ENCODE measurements at regions not wholly inside any gene's neighbourhood (a gene's known extent, or its start where the extent isn't known, plus 50 kb on each side); places are given as distances from the start of the nearest gene placed in this dataset.

DNA sequence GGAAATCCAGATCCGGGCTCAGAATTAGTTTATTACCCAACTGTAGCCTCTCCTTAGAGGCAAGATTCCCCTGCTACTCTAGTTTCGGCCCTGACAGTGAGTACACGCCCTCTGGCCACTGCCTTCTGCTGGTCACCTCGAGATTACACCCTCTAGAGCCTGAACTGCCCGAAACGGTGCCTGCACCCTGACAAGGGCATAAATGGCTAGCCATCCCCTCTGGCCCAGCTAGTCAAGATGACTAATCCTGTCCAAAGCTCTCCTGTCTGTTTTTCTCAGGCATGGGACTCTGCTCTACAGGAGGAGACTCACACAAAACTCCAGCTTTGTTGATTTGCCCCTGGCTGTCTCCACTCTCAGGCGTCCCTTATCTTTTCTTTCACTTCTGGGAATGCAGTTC lies 150.5 kb upstream of the UBE2E2 start:
- Mint-ChIP-seq H3K27me3 (ENCODE audit: insufficient read depth, unreplicated experiment) (no peaks in the 10 kb centered on the region), H3K9me3 (ENCODE audit: unreplicated experiment) (peaks cover 1% of the 10 kb centered on the region)
- BruUV-seq (replicated peaks): no TSS peak

DNA sequence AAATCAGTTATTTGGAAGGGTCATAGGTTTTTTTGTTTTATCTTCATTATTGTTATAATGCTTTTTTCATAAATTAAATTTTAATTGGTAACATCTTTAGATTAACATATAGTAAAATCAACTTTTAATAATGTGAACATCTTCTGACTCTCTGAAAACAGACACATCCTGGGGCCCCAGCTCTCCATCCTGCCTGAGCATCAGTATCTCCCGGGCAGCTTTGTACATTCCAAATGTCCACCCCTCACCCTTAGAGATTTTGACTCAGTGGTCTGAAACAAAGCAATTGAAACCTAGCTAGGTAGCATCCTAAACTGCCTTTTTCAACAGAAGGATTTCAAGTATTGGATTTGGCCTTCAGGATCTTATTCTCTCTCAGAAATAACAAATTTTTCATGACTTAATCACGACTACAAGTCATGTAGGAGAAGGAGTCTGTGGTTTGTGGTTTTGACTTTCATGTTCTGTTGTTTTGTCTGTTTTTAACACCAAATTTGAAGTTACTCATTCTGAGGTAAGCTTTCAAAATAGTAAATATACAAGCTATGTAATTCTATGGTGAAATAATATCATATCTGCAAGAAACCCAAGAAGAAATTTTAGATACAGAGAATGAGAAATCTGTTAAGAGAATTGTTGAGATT lies 147.3 kb upstream of the UBE2E2 start:
- BruUV-seq (replicated peaks): no TSS peak
- no peaks in the 10 kb centered on the region for H3K36me3 ChIP-seq (ENCODE audit: control insufficient read depth, insufficient read depth, low read length)
- intact Hi-C loops (cut with micrococcal nuclease; ENCODE audit: unreplicated experiment): no loop called here
- H3K9me3 Mint-ChIP-seq (ENCODE audit: unreplicated experiment): peaks cover 11% of the 10 kb centered on the region
- no peaks in the 10 kb centered on the region for H3K36me3 Mint-ChIP-seq (ENCODE audit: insufficient read depth, unreplicated experiment)
- H3K27ac Mint-ChIP-seq (ENCODE audit: unreplicated experiment): no peak overlapping the region
- POLR2A ChIA-PET: no interaction called here
- H3K4me3 ChIP-seq (ENCODE audit: low read depth, low read length): no peak overlapping the region
- H3K4me3 Mint-ChIP-seq (ENCODE audit: unreplicated experiment): no peak overlapping the region
- CTCF ChIA-PET: no interaction called here
- peaks cover 8% of the 10 kb centered on the region for H3K27me3 Mint-ChIP-seq (ENCODE audit: insufficient read depth, unreplicated experiment)
- H3K4me1 Mint-ChIP-seq (ENCODE audit: low read depth, unreplicated experiment): no peaks in the 10 kb centered on the region
- no peak for DNase-seq
- no peaks in the 10 kb centered on the region for H3K9me3 ChIP-seq
- no peaks in the 10 kb centered on the region for H3K27me3 ChIP-seq (replicated peaks; ENCODE audit: control insufficient read depth, insufficient read depth, low read length)
- H3K4me1 ChIP-seq: no peaks in the 10 kb centered on the region
- no peak for TF ChIP-seq CTCF (IDR thresholded peaks at IDR 0.05; ENCODE audit: insufficient read depth in 1 of 2, low read depth in 1 of 2, low read length in 1 of 2, severe bottlenecking in 1 of 2, unreplicated experiment in 1 of 2)

More for the DNA sequence above, 150.5 kb upstream of the UBE2E2 start:
- CTCF ChIA-PET: no interaction called here
- no peak overlapping the region for H3K27ac Mint-ChIP-seq (ENCODE audit: unreplicated experiment)
- Histone ChIP-seq H3K27me3 (replicated peaks; ENCODE audit: control insufficient read depth, insufficient read depth, low read length) (no peaks in the 10 kb centered on the region), H3K4me1 (no peaks in the 10 kb centered on the region), H3K4me3 (ENCODE audit: low read depth, low read length) (no peak overlapping the region), H3K9me3 (no peaks in the 10 kb centered on the region), H3K36me3 (ENCODE audit: control insufficient read depth, insufficient read depth, low read length) (no peaks in the 10 kb centered on the region)
- no peaks in the 10 kb centered on the region for H3K4me1 Mint-ChIP-seq (ENCODE audit: low read depth, unreplicated experiment)
- no peak for TF ChIP-seq CTCF (IDR thresholded peaks at IDR 0.05; ENCODE audit: insufficient read depth in 1 of 2, low read depth in 1 of 2, low read length in 1 of 2, severe bottlenecking in 1 of 2, unreplicated experiment in 1 of 2)
- DNase-seq: no peak
- POLR2A ChIA-PET: no interaction called here
- no peak overlapping the region for H3K4me3 Mint-ChIP-seq (ENCODE audit: unreplicated experiment)
- H3K36me3 Mint-ChIP-seq (ENCODE audit: insufficient read depth, unreplicated experiment): no peaks in the 10 kb centered on the region
- intact Hi-C loops (cut with micrococcal nuclease; ENCODE audit: unreplicated experiment): no loop called here

DNA sequence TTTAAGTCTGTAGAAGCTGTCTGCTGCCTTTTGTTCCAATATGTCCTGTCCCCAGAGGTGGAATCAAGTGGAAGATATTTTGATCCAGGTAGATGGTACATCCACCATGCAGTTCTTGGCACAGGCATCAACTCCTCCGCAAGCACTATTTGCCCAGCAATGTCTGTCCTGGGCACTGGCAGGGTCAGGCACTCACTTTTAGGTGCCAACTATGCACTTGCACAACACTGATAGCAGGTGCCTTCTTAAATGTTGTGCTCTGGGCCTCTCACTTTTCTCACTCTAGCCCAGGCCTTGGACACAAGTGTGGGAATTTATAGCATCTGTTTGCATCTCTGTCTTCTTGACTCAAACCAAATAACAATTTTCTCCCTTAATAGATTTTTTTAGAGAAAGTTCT lies 140.5 kb upstream of the UBE2E2 start:
- no TSS peak for BruUV-seq (replicated peaks)
- intact Hi-C loops (cut with micrococcal nuclease; ENCODE audit: unreplicated experiment): no loop called here
- no peaks in the 10 kb centered on the region for H3K27me3 ChIP-seq (replicated peaks; ENCODE audit: control insufficient read depth, insufficient read depth, low read length)
- H3K4me3 ChIP-seq (ENCODE audit: low read depth, low read length): no peak overlapping the region
- Mint-ChIP-seq H3K27ac (ENCODE audit: unreplicated experiment) (no peak overlapping the region), H3K36me3 (ENCODE audit: insufficient read depth, unreplicated experiment) (no peaks in the 10 kb centered on the region), H3K9me3 (ENCODE audit: unreplicated experiment) (peaks cover 20% of the 10 kb centered on the region), H3K27me3 (ENCODE audit: insufficient read depth, unreplicated experiment) (peaks cover 11% of the 10 kb centered on the region), H3K4me3 (ENCODE audit: unreplicated experiment) (no peak overlapping the region), H3K4me1 (ENCODE audit: low read depth, unreplicated experiment) (no peaks in the 10 kb centered on the region)
- ChIA-PET POLR2A (no interaction called here), CTCF (no interaction called here)
- TF ChIP-seq CTCF (IDR thresholded peaks at IDR 0.05; ENCODE audit: insufficient read depth in 1 of 2, low read depth in 1 of 2, low read length in 1 of 2, severe bottlenecking in 1 of 2, unreplicated experiment in 1 of 2): no peak
- DNase-seq: no peak
- H3K36me3 ChIP-seq (ENCODE audit: control insufficient read depth, insufficient read depth, low read length): no peaks in the 10 kb centered on the region
- H3K9me3 ChIP-seq: no peaks in the 10 kb centered on the region
- H3K4me1 ChIP-seq: no peaks in the 10 kb centered on the region

All from Caco-2 (cell line).